ENCODE measurements at regions not wholly inside any gene's neighbourhood (a gene's known extent, or its start where the extent isn't known, plus 50 kb on each side); places are given as distances from the start of the nearest gene placed in this dataset.
A peak's percentile ranks its signal among the peaks of the same experiment; 100 is the strongest.
"Not testable (repeated sequence)": the region's sequence is repeated elsewhere in the genome, so short reads cannot be mapped to it uniquely, and the experiment has no call there.

GRCh38 chr6:134427721-134428120 is 109.8 kb upstream of the SGK1 start:
- Histone ChIP-seq H3K27ac (ENCODE audit: insufficient read depth, low read length, poor library complexity, severe bottlenecking) (no peak overlapping the region), H3K4me1 (ENCODE audit: control insufficient read depth, insufficient read depth, low read length, poor library complexity, severe bottlenecking) (no peaks in the 10 kb centered on the region), H3K27me3 (ENCODE audit: control insufficient read depth, insufficient read depth, low read length) (no peaks in the 10 kb centered on the region), H3K36me3 (ENCODE audit: control insufficient read depth, insufficient read depth, low read length) (no peaks in the 10 kb centered on the region), H3K4me3 (ENCODE audit: low read depth, low read length) (no peak overlapping the region), H3K9me3 (ENCODE audit: control insufficient read depth in 2 of 2, low read length in 2 of 2) (no peaks in the 10 kb centered on the region)
- H3K36me3 Mint-ChIP-seq = no peaks in the 10 kb centered on the region
- no peak for ATAC-seq (ENCODE audit: low read depth in 2 of 2)
- no peak overlapping the region for H3K27ac Mint-ChIP-seq
- H3K4me1 Mint-ChIP-seq = peaks cover 4 to 7% (median 5%) of the 10 kb centered on the region in 4 donors
- DNase-seq = no peak
- no peak overlapping the region for H3K4me3 Mint-ChIP-seq
- no peaks in the 10 kb centered on the region for H3K27me3 Mint-ChIP-seq
- peaks cover 0 to 2% (median 0%) of the 10 kb centered on the region in 7 donors for H3K9me3 Mint-ChIP-seq

DNA sequence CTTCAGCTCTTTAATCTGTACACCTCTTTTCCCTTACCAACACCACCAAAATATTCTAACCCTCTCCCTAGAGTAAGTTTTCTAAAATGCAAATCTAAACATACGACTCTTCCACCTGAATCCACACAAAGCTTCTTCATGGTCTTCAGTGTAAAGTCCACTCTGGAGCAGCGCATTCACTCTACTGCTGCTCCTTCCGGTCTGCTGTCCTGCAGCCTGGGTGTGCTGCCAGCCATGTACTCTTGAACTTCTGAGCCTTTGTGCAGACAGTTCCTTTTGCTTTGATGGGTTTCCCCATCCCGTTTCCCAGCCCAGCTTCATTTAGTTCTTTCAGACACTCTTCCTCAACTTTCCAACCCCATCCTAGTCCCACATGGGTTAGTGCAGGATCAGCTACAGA is 108.7 kb upstream of the SGK1 start:
- Mint-ChIP-seq H3K27ac (no peak overlapping the region), H3K36me3 (no peaks in the 10 kb centered on the region)
- ATAC-seq (ENCODE audit: low read depth in 2 of 2) = no peak

DNA sequence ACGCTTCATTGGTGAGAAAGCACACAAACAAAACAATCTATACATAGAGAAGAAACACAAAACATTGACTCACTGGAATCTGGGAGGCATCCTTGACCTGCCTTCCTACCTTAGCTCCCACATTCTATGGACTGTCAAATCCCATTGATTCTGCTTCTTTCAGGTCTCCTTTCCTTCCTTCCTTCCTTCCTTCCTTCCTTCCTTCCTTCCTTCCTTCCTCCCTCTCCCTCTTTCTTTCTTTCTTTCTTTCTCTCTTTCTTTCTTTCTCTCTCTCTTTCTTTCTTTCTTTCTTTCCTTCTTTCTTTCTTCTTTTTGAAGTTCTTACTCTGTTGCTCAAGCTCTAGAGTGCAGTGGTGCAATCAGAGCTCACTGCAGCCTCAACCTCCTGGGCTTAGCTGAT is 108.0 kb upstream of the SGK1 start:
- peak overlapping the region in 1 of 4 donors; percentile 27 for H3K4me3 Mint-ChIP-seq
- not testable (repeated sequence) for H3K4me3 ChIP-seq (ENCODE audit: low read depth, low read length); H3K27ac ChIP-seq (ENCODE audit: insufficient read depth, low read length, poor library complexity, severe bottlenecking); H3K36me3 ChIP-seq (ENCODE audit: control insufficient read depth, insufficient read depth, low read length); H3K4me1 ChIP-seq (ENCODE audit: control insufficient read depth, insufficient read depth, low read length, poor library complexity, severe bottlenecking); H3K36me3 Mint-ChIP-seq; ATAC-seq (ENCODE audit: low read depth in 2 of 2); H3K27me3 Mint-ChIP-seq; H3K27me3 ChIP-seq (ENCODE audit: control insufficient read depth, insufficient read depth, low read length); DNase-seq; H3K9me3 ChIP-seq (ENCODE audit: control insufficient read depth in 2 of 2, low read length in 2 of 2); H3K9me3 Mint-ChIP-seq; H3K4me1 Mint-ChIP-seq
- peak overlapping the region in 1 of 3 donors; percentile 80 for H3K27ac Mint-ChIP-seq

More for the DNA sequence above, 108.7 kb upstream of the SGK1 start:
- Mint-ChIP-seq H3K27me3 (no peaks in the 10 kb centered on the region), H3K4me1 (peaks cover 4 to 7% (median 5%) of the 10 kb centered on the region in 4 donors), H3K9me3 (peaks cover 0 to 2% (median 0%) of the 10 kb centered on the region in 7 donors), H3K4me3 (no peak overlapping the region)
- Histone ChIP-seq H3K9me3 (ENCODE audit: control insufficient read depth in 2 of 2, low read length in 2 of 2) (no peaks in the 10 kb centered on the region), H3K36me3 (ENCODE audit: control insufficient read depth, insufficient read depth, low read length) (no peaks in the 10 kb centered on the region), H3K4me3 (ENCODE audit: low read depth, low read length) (no peak overlapping the region), H3K27ac (ENCODE audit: insufficient read depth, low read length, poor library complexity, severe bottlenecking) (no peak overlapping the region), H3K27me3 (ENCODE audit: control insufficient read depth, insufficient read depth, low read length) (no peaks in the 10 kb centered on the region), H3K4me1 (ENCODE audit: control insufficient read depth, insufficient read depth, low read length, poor library complexity, severe bottlenecking) (no peaks in the 10 kb centered on the region)
- no peak for DNase-seq

- Histone ChIP-seq H3K27me3 (ENCODE audit: control insufficient read depth, insufficient read depth, low read length) (no peaks in the 10 kb centered on the region), H3K9me3 (ENCODE audit: control insufficient read depth in 2 of 2, low read length in 2 of 2) (no peaks in the 10 kb centered on the region), H3K36me3 (ENCODE audit: control insufficient read depth, insufficient read depth, low read length) (no peaks in the 10 kb centered on the region), H3K4me1 (ENCODE audit: control insufficient read depth, insufficient read depth, low read length, poor library complexity, severe bottlenecking) (no peaks in the 10 kb centered on the region), H3K27ac (ENCODE audit: insufficient read depth, low read length, poor library complexity, severe bottlenecking) (no peak overlapping the region), H3K4me3 (ENCODE audit: low read depth, low read length) (no peak overlapping the region)
- no peak overlapping the region for H3K4me3 Mint-ChIP-seq
- ATAC-seq (ENCODE audit: low read depth in 2 of 2) (no peak), DNase-seq (peak in 1 of 3 donors; percentile 15)
- no peaks in the 10 kb centered on the region for H3K27me3 Mint-ChIP-seq
- H3K4me1 Mint-ChIP-seq = peaks cover 4 to 7% (median 5%) of the 10 kb centered on the region in 4 donors
- H3K36me3 Mint-ChIP-seq = no peaks in the 10 kb centered on the region
- peak overlapping the region in 1 of 3 donors; percentile 80 for H3K27ac Mint-ChIP-seq
- peaks cover 0 to 2% (median 0%) of the 10 kb centered on the region in 7 donors for H3K9me3 Mint-ChIP-seq
Measured at GRCh38 chr6:134425513-134425912, 107.6 kb upstream of the SGK1 start.

DNA sequence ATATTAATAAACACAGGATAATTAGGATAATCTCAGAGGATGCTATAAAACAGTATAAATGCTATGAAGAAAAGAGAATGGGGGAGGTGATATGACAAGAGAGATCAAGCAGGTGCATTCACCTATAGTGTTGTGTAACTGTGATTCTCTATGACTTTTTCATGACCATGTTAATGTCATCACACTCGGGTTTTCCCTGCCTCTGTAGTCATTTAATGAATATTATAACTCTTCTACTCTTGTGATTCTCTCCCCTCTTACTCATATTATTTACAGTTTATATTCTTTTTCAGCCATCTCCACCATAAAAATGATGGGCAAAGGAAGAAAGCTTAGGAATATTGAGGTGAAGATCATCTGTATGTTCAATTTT is 106.9 kb upstream of the SGK1 start:
- ATAC-seq (ENCODE audit: low read depth in 2 of 2) = no peak
- Histone ChIP-seq H3K27ac (ENCODE audit: insufficient read depth, low read length, poor library complexity, severe bottlenecking) (no peak overlapping the region), H3K27me3 (ENCODE audit: control insufficient read depth, insufficient read depth, low read length) (no peaks in the 10 kb centered on the region)

DNA sequence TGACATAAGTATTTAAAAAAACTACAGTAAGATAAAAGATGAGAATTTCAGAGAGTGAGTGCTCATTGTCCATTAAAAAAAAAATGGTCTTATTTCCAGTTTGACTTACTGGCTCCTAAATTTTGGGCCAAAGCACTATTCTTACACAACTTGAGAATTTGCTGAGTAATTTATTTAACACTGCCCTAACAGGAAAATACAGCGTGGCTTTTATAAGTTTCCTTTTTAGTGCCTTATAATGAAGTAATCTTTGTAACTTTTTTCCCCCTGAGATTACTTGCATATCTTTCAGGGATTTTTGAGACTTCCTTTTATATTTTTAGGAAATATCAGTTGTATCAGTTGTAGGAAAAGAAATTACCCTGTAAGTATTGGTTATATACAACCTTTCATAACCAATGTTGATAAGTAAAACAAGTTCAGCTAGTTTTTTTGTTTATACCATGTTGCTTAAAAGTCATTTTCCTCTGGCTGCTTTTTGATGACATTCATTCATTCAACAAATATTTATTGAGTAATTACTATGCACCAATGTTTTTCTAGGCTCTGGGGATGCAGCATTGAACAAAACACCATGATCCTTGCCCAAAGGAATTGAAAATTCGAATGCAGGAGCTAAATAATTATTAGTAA is 106.4 kb upstream of the SGK1 start:
- Histone ChIP-seq H3K4me3 (ENCODE audit: low read depth, low read length) (no peak overlapping the region), H3K27me3 (ENCODE audit: control insufficient read depth, insufficient read depth, low read length) (no peaks in the 10 kb centered on the region), H3K4me1 (ENCODE audit: control insufficient read depth, insufficient read depth, low read length, poor library complexity, severe bottlenecking) (no peaks in the 10 kb centered on the region), H3K9me3 (ENCODE audit: control insufficient read depth in 2 of 2, low read length in 2 of 2) (no peaks in the 10 kb centered on the region), H3K36me3 (ENCODE audit: control insufficient read depth, insufficient read depth, low read length) (no peaks in the 10 kb centered on the region), H3K27ac (ENCODE audit: insufficient read depth, low read length, poor library complexity, severe bottlenecking) (no peak overlapping the region)
- Mint-ChIP-seq H3K27me3 (no peaks in the 10 kb centered on the region), H3K36me3 (no peaks in the 10 kb centered on the region), H3K9me3 (peaks cover 0 to 2% (median 0%) of the 10 kb centered on the region in 7 donors), H3K27ac (no peak overlapping the region), H3K4me3 (no peak overlapping the region), H3K4me1 (peaks cover 4 to 7% (median 5%) of the 10 kb centered on the region in 4 donors)
- DNase-seq (no peak), ATAC-seq (ENCODE audit: low read depth in 2 of 2) (no peak)

More for the DNA sequence above, 106.9 kb upstream of the SGK1 start:
- DNase-seq = no peak
- H3K9me3 Mint-ChIP-seq = peaks cover 0 to 2% (median 0%) of the 10 kb centered on the region in 7 donors
- no peaks in the 10 kb centered on the region for H3K9me3 ChIP-seq (ENCODE audit: control insufficient read depth in 2 of 2, low read length in 2 of 2)
- no peak overlapping the region for H3K27ac Mint-ChIP-seq
- peaks cover 4 to 7% (median 5%) of the 10 kb centered on the region in 4 donors for H3K4me1 Mint-ChIP-seq
- no peaks in the 10 kb centered on the region for H3K36me3 ChIP-seq (ENCODE audit: control insufficient read depth, insufficient read depth, low read length)
- H3K4me1 ChIP-seq (ENCODE audit: control insufficient read depth, insufficient read depth, low read length, poor library complexity, severe bottlenecking) = no peaks in the 10 kb centered on the region
- no peak overlapping the region for H3K4me3 Mint-ChIP-seq
- no peaks in the 10 kb centered on the region for H3K27me3 Mint-ChIP-seq
- H3K4me3 ChIP-seq (ENCODE audit: low read depth, low read length) = no peak overlapping the region
- H3K36me3 Mint-ChIP-seq = no peaks in the 10 kb centered on the region

DNA sequence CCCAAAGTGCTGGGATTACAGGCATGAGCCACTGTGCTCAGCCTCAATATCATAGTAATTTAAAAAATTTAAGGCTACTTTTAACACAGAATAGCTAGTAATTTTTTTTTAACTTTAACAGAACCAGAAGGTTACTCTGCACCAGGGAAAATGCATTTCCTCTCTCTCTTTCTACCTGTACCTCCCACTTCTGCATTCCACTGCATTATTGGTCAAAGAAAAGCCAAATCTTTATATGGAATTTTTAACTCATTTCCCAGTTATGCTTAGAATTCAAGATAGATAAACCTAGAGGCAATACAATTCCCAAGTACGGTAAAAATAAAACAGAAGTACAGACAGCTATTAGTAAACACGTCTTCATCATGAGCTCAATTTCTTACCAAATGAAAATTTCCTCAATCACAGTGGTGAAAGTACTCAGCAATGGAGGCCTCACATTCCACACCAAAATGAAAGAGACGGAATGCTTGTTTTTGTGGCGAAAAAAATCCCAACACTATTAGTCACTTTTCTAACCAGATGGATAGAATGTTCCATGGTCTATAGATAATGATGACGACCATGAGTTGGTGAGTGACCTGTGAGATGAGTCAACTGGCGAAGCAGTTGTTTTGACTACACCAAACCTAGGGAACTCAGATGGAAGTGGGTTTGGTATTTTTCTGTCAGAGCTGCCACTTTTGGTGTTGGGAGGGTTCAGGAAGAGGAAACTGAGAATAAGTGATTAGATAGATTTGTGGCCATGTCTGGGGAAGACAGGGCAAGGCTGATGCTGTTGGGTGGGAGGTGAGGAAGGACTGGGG is 104.7 kb upstream of the SGK1 start:
- Histone ChIP-seq H3K36me3 (ENCODE audit: control insufficient read depth, insufficient read depth, low read length) (no peaks in the 10 kb centered on the region), H3K4me1 (ENCODE audit: control insufficient read depth, insufficient read depth, low read length, poor library complexity, severe bottlenecking) (no peaks in the 10 kb centered on the region), H3K4me3 (ENCODE audit: low read depth, low read length) (no peak overlapping the region), H3K27me3 (ENCODE audit: control insufficient read depth, insufficient read depth, low read length) (no peaks in the 10 kb centered on the region), H3K9me3 (ENCODE audit: control insufficient read depth in 2 of 2, low read length in 2 of 2) (no peaks in the 10 kb centered on the region), H3K27ac (ENCODE audit: insufficient read depth, low read length, poor library complexity, severe bottlenecking) (no peak overlapping the region)
- no peak overlapping the region for H3K4me3 Mint-ChIP-seq
- H3K27me3 Mint-ChIP-seq = no peaks in the 10 kb centered on the region
- ATAC-seq (ENCODE audit: low read depth in 2 of 2) (no peak), DNase-seq (no peak)
- H3K36me3 Mint-ChIP-seq = no peaks in the 10 kb centered on the region
- peaks cover 0 to 2% (median 0%) of the 10 kb centered on the region in 7 donors for H3K9me3 Mint-ChIP-seq
- H3K27ac Mint-ChIP-seq = peak overlapping the region in 1 of 3 donors; percentile 5
- peaks cover 3 to 5% (median 4%) of the 10 kb centered on the region in 4 donors for H3K4me1 Mint-ChIP-seq

Measured in CD4-positive, CD25-positive, alpha-beta regulatory T cell (primary cell).